ENCODE measurements at regions not wholly inside any gene's neighbourhood (a gene's known extent, or its start where the extent isn't known, plus 50 kb on each side); places are given as distances from the start of the nearest gene placed in this dataset.

GRCh38 chr2:7845332-7845731 is 836.5 kb upstream of the ID2 start:
- TF ChIP-seq EP300 (IDR thresholded peaks at IDR 0.05; ENCODE audit: borderline replicate concordance) = no peak
- TF ChIP-seq, protein P1, sequence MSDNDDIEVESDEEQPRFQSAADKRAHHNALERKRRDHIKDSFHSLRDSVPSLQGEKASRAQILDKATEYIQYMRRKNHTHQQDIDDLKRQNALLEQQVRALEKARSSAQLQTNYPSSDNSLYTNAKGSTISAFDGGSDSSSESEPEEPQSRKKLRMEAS (IDR thresholded peaks at IDR 0.05) = no peak
- no peak for TF ChIP-seq TAF1 (IDR thresholded peaks at IDR 0.05; ENCODE audit: low read depth)
- no peak for TF ChIP-seq CREB1 (IDR thresholded peaks at IDR 0.05; ENCODE audit: low read depth)
- no peak for TF ChIP-seq RAD21 (IDR thresholded peaks at IDR 0.05; ENCODE audit: low read depth)
- TF ChIP-seq REST (IDR thresholded peaks at IDR 0.05; ENCODE audit: low read depth) = no peak
- TF ChIP-seq, protein P2, sequence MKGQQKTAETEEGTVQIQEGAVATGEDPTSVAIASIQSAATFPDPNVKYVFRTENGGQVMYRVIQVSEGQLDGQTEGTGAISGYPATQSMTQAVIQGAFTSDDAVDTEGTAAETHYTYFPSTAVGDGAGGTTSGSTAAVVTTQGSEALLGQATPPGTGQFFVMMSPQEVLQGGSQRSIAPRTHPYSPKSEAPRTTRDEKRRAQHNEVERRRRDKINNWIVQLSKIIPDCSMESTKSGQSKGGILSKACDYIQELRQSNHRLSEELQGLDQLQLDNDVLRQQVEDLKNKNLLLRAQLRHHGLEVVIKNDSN (IDR thresholded peaks at IDR 0.05) = no peak
